ENCODE measurements at regions not wholly inside any gene's neighbourhood (a gene's known extent, or its start where the extent isn't known, plus 50 kb on each side); places are given as distances from the start of the nearest gene placed in this dataset.
"Not testable (repeated sequence)": the region's sequence is repeated elsewhere in the genome, so short reads cannot be mapped to it uniquely, and the experiment has no call there.

GRCh38 chr2:239853121-239853520 lies 172.0 kb downstream of the NDUFA10 start:
- in situ Hi-C loops (cut with HindIII; ENCODE audit: low pct_unique_long_range_greater_than_20kb, low sequenced_read_pairs): no loop called here
- DNase-seq (ENCODE audit: low read depth, low spot score): no peak

GRCh38 chr2:239852272-239852671 lies 172.9 kb downstream of the NDUFA10 start:
- DNase-seq (ENCODE audit: low read depth, low spot score): no peak
- in situ Hi-C loops (cut with HindIII; ENCODE audit: low pct_unique_long_range_greater_than_20kb, low sequenced_read_pairs): no loop called here

GRCh38 chr2:239846789-239847676 lies 178.1 kb downstream of the NDUFA10 start:
- in situ Hi-C loops (cut with HindIII; ENCODE audit: low pct_unique_long_range_greater_than_20kb, low sequenced_read_pairs): no loop called here
- no peak for DNase-seq (ENCODE audit: low read depth, low spot score)

- DNase-seq (ENCODE audit: low read depth, low spot score): no peak
- in situ Hi-C loops (cut with HindIII; ENCODE audit: low pct_unique_long_range_greater_than_20kb, low sequenced_read_pairs): no loop called here
Measured at GRCh38 chr2:239845968-239846367, 179.2 kb downstream of the NDUFA10 start.

- DNase-seq (ENCODE audit: low read depth, low spot score): no peak
- in situ Hi-C loops (cut with HindIII; ENCODE audit: low pct_unique_long_range_greater_than_20kb, low sequenced_read_pairs): no loop called here
Measured at GRCh38 chr2:239839306-239839705, 185.8 kb downstream of the NDUFA10 start.

GRCh38 chr2:239836021-239836765 lies 188.9 kb downstream of the NDUFA10 start:
- in situ Hi-C loops (cut with HindIII; ENCODE audit: low pct_unique_long_range_greater_than_20kb, low sequenced_read_pairs): no loop called here
- DNase-seq (ENCODE audit: low read depth, low spot score): no peak

- no peak for DNase-seq (ENCODE audit: low read depth, low spot score)
- in situ Hi-C loops (cut with HindIII; ENCODE audit: low pct_unique_long_range_greater_than_20kb, low sequenced_read_pairs): no loop called here
Measured at GRCh38 chr2:239835056-239835455, 190.1 kb downstream of the NDUFA10 start.

- no peak for DNase-seq (ENCODE audit: low read depth, low spot score)
- in situ Hi-C loops (cut with HindIII; ENCODE audit: low pct_unique_long_range_greater_than_20kb, low sequenced_read_pairs): no loop called here
Measured at GRCh38 chr2:239834143-239834542, 191.0 kb downstream of the NDUFA10 start.

- DNase-seq (ENCODE audit: low read depth, low spot score): no peak
- in situ Hi-C loops (cut with HindIII; ENCODE audit: low pct_unique_long_range_greater_than_20kb, low sequenced_read_pairs): no loop called here
Measured at GRCh38 chr2:239833269-239834109, 191.7 kb downstream of the NDUFA10 start.

- DNase-seq (ENCODE audit: low read depth, low spot score): no peak
- in situ Hi-C loops (cut with HindIII; ENCODE audit: low pct_unique_long_range_greater_than_20kb, low sequenced_read_pairs): no loop called here
Measured at GRCh38 chr2:239832490-239833268, 192.5 kb downstream of the NDUFA10 start.

GRCh38 chr2:239831861-239832489 lies 193.2 kb downstream of the NDUFA10 start:
- in situ Hi-C loops (cut with HindIII; ENCODE audit: low pct_unique_long_range_greater_than_20kb, low sequenced_read_pairs): no loop called here
- peak; percentile 48 for DNase-seq (ENCODE audit: low read depth, low spot score)

GRCh38 chr2:239831001-239831731 lies 194.0 kb downstream of the NDUFA10 start:
- in situ Hi-C loops (cut with HindIII; ENCODE audit: low pct_unique_long_range_greater_than_20kb, low sequenced_read_pairs): no loop called here
- DNase-seq (ENCODE audit: low read depth, low spot score): no peak

GRCh38 chr2:239830121-239831000 lies 194.8 kb downstream of the NDUFA10 start:
- in situ Hi-C loops (cut with HindIII; ENCODE audit: low pct_unique_long_range_greater_than_20kb, low sequenced_read_pairs): no loop called here
- DNase-seq (ENCODE audit: low read depth, low spot score): no peak

GRCh38 chr2:239829326-239829725 lies 195.8 kb downstream of the NDUFA10 start:
- in situ Hi-C loops (cut with HindIII; ENCODE audit: low pct_unique_long_range_greater_than_20kb, low sequenced_read_pairs): no loop called here

GRCh38 chr2:239828973-239829275 lies 196.2 kb downstream of the NDUFA10 start:
- DNase-seq (ENCODE audit: low read depth, low spot score); in situ Hi-C loops (cut with HindIII; ENCODE audit: low pct_unique_long_range_greater_than_20kb, low sequenced_read_pairs): not testable (repeated sequence)

More at GRCh38 chr2:239829326-239829725, 195.8 kb downstream of the NDUFA10 start:
- DNase-seq (ENCODE audit: low read depth, low spot score): no peak

All from SK-MEL-5 (cell line).